IMR-90 (cell line): ENCODE measurements at regions not wholly inside any gene's neighbourhood (a gene's known extent, or its start where the extent isn't known, plus 50 kb on each side); places are given as distances from the start of the nearest gene placed in this dataset.

Experiments
- BHLHE40 ChIP-seq: fragments of 150-350 bp; IDR thresholded peaks from 2 replicates; pipeline ENCODE4 v1.6.1; 2016; ENCODE audit warnings: mild to moderate bottlenecking, low read depth, low read length
- CEBPB ChIP-seq: IDR thresholded peaks from 2 replicates; pipeline ENCODE4 v1.6.1; 2012; ENCODE audit warnings: low read depth, low read length, improper control_type of control experiment
- FOS ChIP-seq: fragments of 150-350 bp; IDR thresholded peaks from 2 replicates; pipeline ENCODE4 v1.6.1; 2016; ENCODE audit warnings: low read depth, low read length
- MAFK ChIP-seq: IDR thresholded peaks from 2 replicates; pipeline ENCODE4 v1.6.1; 2012; ENCODE audit warnings: low read depth, low read length, improper control_type of control experiment
- MAZ ChIP-seq: IDR thresholded peaks from 2 replicates; pipeline ENCODE4 v1.6.1; 2012; ENCODE audit warnings: low read depth, mild to moderate bottlenecking, low read length, improper control_type of control experiment, moderate library complexity, borderline replicate concordance
- NFE2L2 ChIP-seq: fragments of 150-350 bp; IDR thresholded peaks from 2 replicates; pipeline ENCODE4 v1.6.1; 2016; ENCODE audit warnings: low read depth, mild to moderate bottlenecking, low read length
- POLR2A ChIP-seq: IDR thresholded peaks from 2 replicates; pipeline ENCODE4 v1.6.1; 2012; ENCODE audit warnings: mild to moderate bottlenecking, low read depth, low read length
- RAD21 ChIP-seq: IDR thresholded peaks from 2 replicates; pipeline ENCODE4 v1.6.1; 2012; ENCODE audit warnings: low read length, improper control_type of control experiment
- RCOR1 ChIP-seq: IDR thresholded peaks from 2 replicates; pipeline ENCODE4 v1.6.1; 2012; ENCODE audit warnings: mild to moderate bottlenecking, low read length, improper control_type of control experiment; ENCODE audit not compliant: insufficient replicate concordance
- RFX5 ChIP-seq: IDR thresholded peaks from 2 replicates; pipeline ENCODE4 v1.8.0; 2012; ENCODE audit warnings: low read depth, mild to moderate bottlenecking, low read length, moderate library complexity
- SMC3 ChIP-seq: fragments of 150-350 bp; IDR thresholded peaks from 2 replicates; pipeline ENCODE4 v1.6.1; 2016; ENCODE audit warnings: low read depth, mild to moderate bottlenecking, antibody characterized with exemption, low read length, moderate library complexity
- TF ChIP-seq, protein P1 (sequence below): conservative IDR thresholded peaks from 2 replicates; pipeline ENCODE4 v1.5.1; 2012; ENCODE audit warnings: mild to moderate bottlenecking, low read depth, low read length, improper control_type of control experiment
- TF ChIP-seq, protein P2 (sequence below): fragments of 150-350 bp; IDR thresholded peaks from 2 replicates; pipeline ENCODE4 v1.6.1; 2016; ENCODE audit warnings: low read depth, mild to moderate bottlenecking, low read length, moderate library complexity, borderline replicate concordance
- TF ChIP-seq, protein P3 (sequence below): fragments of 150-350 bp; IDR thresholded peaks from 2 replicates; pipeline ENCODE4 v1.6.1; 2017; ENCODE audit warnings: mild to moderate bottlenecking, antibody characterized with exemption, low read length, low read depth

DNA sequence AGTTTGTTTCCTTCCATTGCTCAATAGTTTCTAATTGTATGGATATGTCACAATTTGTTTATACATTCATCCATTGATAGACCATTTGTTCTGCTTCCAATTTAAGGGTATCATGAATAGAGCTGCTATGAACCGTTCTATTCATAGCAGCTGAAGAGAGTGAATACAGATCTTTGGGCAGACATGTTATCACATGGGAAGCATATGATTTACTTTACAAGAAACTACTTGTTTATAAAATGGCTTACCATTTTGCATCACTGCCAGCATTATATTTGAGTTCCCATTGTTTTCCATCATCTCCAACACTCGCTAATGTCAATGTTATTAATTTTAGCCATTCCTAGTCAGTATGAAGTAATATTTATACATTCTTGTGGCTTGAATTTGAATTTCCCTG, 549.0 kb downstream of the MAT2B start:
- TF ChIP-seq, protein P1, sequence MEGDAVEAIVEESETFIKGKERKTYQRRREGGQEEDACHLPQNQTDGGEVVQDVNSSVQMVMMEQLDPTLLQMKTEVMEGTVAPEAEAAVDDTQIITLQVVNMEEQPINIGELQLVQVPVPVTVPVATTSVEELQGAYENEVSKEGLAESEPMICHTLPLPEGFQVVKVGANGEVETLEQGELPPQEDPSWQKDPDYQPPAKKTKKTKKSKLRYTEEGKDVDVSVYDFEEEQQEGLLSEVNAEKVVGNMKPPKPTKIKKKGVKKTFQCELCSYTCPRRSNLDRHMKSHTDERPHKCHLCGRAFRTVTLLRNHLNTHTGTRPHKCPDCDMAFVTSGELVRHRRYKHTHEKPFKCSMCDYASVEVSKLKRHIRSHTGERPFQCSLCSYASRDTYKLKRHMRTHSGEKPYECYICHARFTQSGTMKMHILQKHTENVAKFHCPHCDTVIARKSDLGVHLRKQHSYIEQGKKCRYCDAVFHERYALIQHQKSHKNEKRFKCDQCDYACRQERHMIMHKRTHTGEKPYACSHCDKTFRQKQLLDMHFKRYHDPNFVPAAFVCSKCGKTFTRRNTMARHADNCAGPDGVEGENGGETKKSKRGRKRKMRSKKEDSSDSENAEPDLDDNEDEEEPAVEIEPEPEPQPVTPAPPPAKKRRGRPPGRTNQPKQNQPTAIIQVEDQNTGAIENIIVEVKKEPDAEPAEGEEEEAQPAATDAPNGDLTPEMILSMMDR, result no peak
- peak; percentile 12; the same call in 1 of the 2 replicates for TF ChIP-seq CEBPB
- TF ChIP-seq MAZ, result no peak
- TF ChIP-seq BHLHE40, result no peak
- TF ChIP-seq, protein P2, sequence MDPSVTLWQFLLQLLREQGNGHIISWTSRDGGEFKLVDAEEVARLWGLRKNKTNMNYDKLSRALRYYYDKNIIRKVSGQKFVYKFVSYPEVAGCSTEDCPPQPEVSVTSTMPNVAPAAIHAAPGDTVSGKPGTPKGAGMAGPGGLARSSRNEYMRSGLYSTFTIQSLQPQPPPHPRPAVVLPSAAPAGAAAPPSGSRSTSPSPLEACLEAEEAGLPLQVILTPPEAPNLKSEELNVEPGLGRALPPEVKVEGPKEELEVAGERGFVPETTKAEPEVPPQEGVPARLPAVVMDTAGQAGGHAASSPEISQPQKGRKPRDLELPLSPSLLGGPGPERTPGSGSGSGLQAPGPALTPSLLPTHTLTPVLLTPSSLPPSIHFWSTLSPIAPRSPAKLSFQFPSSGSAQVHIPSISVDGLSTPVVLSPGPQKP, result no peak
- no peak for TF ChIP-seq RCOR1
- TF ChIP-seq POLR2A, result no peak
- TF ChIP-seq NFE2L2, result no peak
- no peak for TF ChIP-seq RFX5
- no peak for TF ChIP-seq RAD21
- TF ChIP-seq, protein P3, sequence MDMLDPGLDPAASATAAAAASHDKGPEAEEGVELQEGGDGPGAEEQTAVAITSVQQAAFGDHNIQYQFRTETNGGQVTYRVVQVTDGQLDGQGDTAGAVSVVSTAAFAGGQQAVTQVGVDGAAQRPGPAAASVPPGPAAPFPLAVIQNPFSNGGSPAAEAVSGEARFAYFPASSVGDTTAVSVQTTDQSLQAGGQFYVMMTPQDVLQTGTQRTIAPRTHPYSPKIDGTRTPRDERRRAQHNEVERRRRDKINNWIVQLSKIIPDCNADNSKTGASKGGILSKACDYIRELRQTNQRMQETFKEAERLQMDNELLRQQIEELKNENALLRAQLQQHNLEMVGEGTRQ, result no peak
- TF ChIP-seq FOS, result no peak
- TF ChIP-seq SMC3, result no peak
- no peak for TF ChIP-seq MAFK
